IMR-90 (cell line): ENCODE measurements at regions not wholly inside any gene's neighbourhood (a gene's known extent, or its start where the extent isn't known, plus 50 kb on each side); places are given as distances from the start of the nearest gene placed in this dataset.
A peak's percentile ranks its signal among the peaks of the same experiment; 100 is the strongest.

ENCODE experiments used
- ATAC-seq: fragments of 200-7000 bp; cut with Tn5 transposase; 2 replicates; pipeline ENCODE4 v1.9.1; 2020; ENCODE audit warnings: low read depth, mild to moderate bottlenecking, moderate library complexity
- BruUV-seq: library from RNA; stranded (reverse); fragments of 400-500 nt; replicated peaks from 2 replicates; lab custom pipeline; 2021; lab: Mats Ljungman, UMichigan
- CTCF ChIA-PET: fragments of 300-600 bp; formaldehyde crosslinking; extraction: SDS; loops from one replicate; lab custom pipeline; 2021; ENCODE audit warnings: antibody characterized with exemption; lab: Yijun Ruan, JAX
- POLR2A ChIA-PET: fragments of 300-600 bp; sonication (Branson Sonifier 250); formaldehyde crosslinking; loops from one replicate; lab custom pipeline; 2022; ENCODE audit warnings: antibody characterized with exemption; ENCODE audit not compliant: unreplicated experiment; lab: Charles Lee
- DNase-seq: peaks from one replicate; pipeline ENCODE4 v3.0.0; 2013
- H2AFZ ChIP-seq: replicated peaks from 2 replicates; pipeline ENCODE3; 2013; ENCODE audit warnings: low read length, mild to moderate bottlenecking; ENCODE audit not compliant: poor library complexity
- H2AK5ac ChIP-seq: 2 replicates; pipeline ENCODE4 v1.6.1; 2013; ENCODE audit warnings: low read depth, low read length, inconsistent platforms
- H2AK9ac ChIP-seq: replicated peaks from 2 replicates; pipeline ENCODE3; 2013; ENCODE audit warnings: mild to moderate bottlenecking, low read depth, low read length, moderate library complexity; ENCODE audit not compliant: poor library complexity
- H2BK120ac ChIP-seq: 2 replicates; pipeline ENCODE4 v1.6.1; 2013; ENCODE audit warnings: low read depth, low read length, inconsistent platforms
- H2BK15ac ChIP-seq: 3 replicates; pipeline ENCODE4 v1.6.1; 2013; ENCODE audit warnings: low read depth, low read length, inconsistent platforms
- H2BK20ac ChIP-seq: 2 replicates; pipeline ENCODE4 v1.6.1; 2013; ENCODE audit warnings: low read depth, mild to moderate bottlenecking, inconsistent platforms, low read length, moderate library complexity
- H2BK5ac ChIP-seq: 2 replicates; pipeline ENCODE4 v1.6.1; 2013; ENCODE audit warnings: mild to moderate bottlenecking, low read depth, low read length, inconsistent platforms; ENCODE audit not compliant: poor library complexity, severe bottlenecking
- H3K14ac ChIP-seq: replicated peaks from 2 replicates; pipeline ENCODE4 v1.6.1; 2013; ENCODE audit warnings: low read depth, low read length, inconsistent platforms
- H3K18ac ChIP-seq: 2 replicates; pipeline ENCODE4 v1.6.1; 2013; ENCODE audit warnings: low read depth, low read length, control low read depth
- H3K23ac ChIP-seq: 2 replicates; pipeline ENCODE4 v1.6.1; 2013; ENCODE audit warnings: low read depth, low read length, inconsistent platforms
- H3K27ac ChIP-seq: 2 replicates; pipeline ENCODE4 v1.5.1; 2013; ENCODE audit warnings: mild to moderate bottlenecking, control low read depth, low read length; ENCODE audit not compliant: insufficient read depth
- H3K27me3 ChIP-seq: 2 replicates; pipeline ENCODE4 v1.6.1; 2013; ENCODE audit warnings: low read length; ENCODE audit not compliant: control insufficient read depth, insufficient read depth
- H3K36me3 ChIP-seq: 2 replicates; pipeline ENCODE4 v1.6.1; 2013; ENCODE audit warnings: low read length, mixed read lengths; ENCODE audit not compliant: control insufficient read depth, insufficient read depth
- H3K4ac ChIP-seq: 2 replicates; pipeline ENCODE4 v1.6.1; 2013; ENCODE audit warnings: low read depth, low read length, inconsistent platforms
- H3K4me1 ChIP-seq: 2 replicates; pipeline ENCODE4 v1.6.1; 2013; ENCODE audit warnings: low read length, mixed read lengths; ENCODE audit not compliant: control insufficient read depth, insufficient read depth
- H3K4me2 ChIP-seq: 2 replicates; pipeline ENCODE4 v1.6.1; 2013; ENCODE audit warnings: low read depth, mild to moderate bottlenecking, control low read depth, low read length, moderate library complexity
- H3K4me3 ChIP-seq: 2 replicates; pipeline ENCODE4 v1.5.1; 2013; ENCODE audit warnings: low read depth, mild to moderate bottlenecking, control low read depth, low read length, moderate library complexity; ENCODE audit not compliant: insufficient read depth
- H3K56ac ChIP-seq: 2 replicates; pipeline ENCODE4 v1.6.1; 2013; ENCODE audit warnings: low read length, inconsistent platforms; ENCODE audit not compliant: insufficient read depth; ENCODE audit errors: extremely low read depth
- H3K79me1 ChIP-seq, 2 experiments: 2 replicates each; pipeline ENCODE4 v1.6.1; 2013; ENCODE audit warnings: low read length in 2 of 2, inconsistent platforms in 1 of 2, low read depth in 1 of 2
- H3K9ac ChIP-seq: 2 replicates; pipeline ENCODE4 v1.6.1; 2013; ENCODE audit warnings: low read depth, low read length, control low read depth
- H3K9me1 ChIP-seq: 2 replicates; pipeline ENCODE4 v1.6.1; 2013; ENCODE audit warnings: low read length, inconsistent platforms; ENCODE audit not compliant: insufficient read depth
- H3K9me3 ChIP-seq: 2 replicates; pipeline ENCODE4 v1.6.1; 2013; ENCODE audit warnings: low read length; ENCODE audit not compliant: control insufficient read depth, insufficient read depth
- H4K20me1 ChIP-seq: 2 replicates; pipeline ENCODE4 v1.6.1; 2013; ENCODE audit warnings: low read length, inconsistent platforms; ENCODE audit not compliant: insufficient read depth
- H4K5ac ChIP-seq: 2 replicates; pipeline ENCODE4 v1.6.1; 2013; ENCODE audit warnings: mild to moderate bottlenecking, low read depth, low read length, control low read depth
- H4K8ac ChIP-seq, 2 experiments: 2 replicates each; pipeline ENCODE4 v1.6.1; 2013; ENCODE audit warnings: low read depth in 2 of 2, low read length in 2 of 2, control low read depth in 1 of 2, inconsistent platforms in 1 of 2
- H4K91ac ChIP-seq: 2 replicates; pipeline ENCODE4 v1.6.1; 2013; ENCODE audit warnings: low read depth, low read length, inconsistent platforms; ENCODE audit not compliant: insufficient read depth
- BHLHE40 ChIP-seq: fragments of 150-350 bp; IDR thresholded peaks from 2 replicates; pipeline ENCODE4 v1.6.1; 2016; ENCODE audit warnings: mild to moderate bottlenecking, low read depth, low read length
- CHD1 ChIP-seq: IDR thresholded peaks from 2 replicates; pipeline ENCODE4 v1.6.1; 2012; ENCODE audit warnings: low read depth, low read length, improper control_type of control experiment
- MAZ ChIP-seq: IDR thresholded peaks from 2 replicates; pipeline ENCODE4 v1.6.1; 2012; ENCODE audit warnings: low read depth, mild to moderate bottlenecking, low read length, improper control_type of control experiment, moderate library complexity, borderline replicate concordance
- MXI1 ChIP-seq: IDR thresholded peaks from 2 replicates; pipeline ENCODE4 v1.6.1; 2012; ENCODE audit warnings: low read depth, mild to moderate bottlenecking, low read length, moderate library complexity, borderline replicate concordance
- NFE2L2 ChIP-seq: fragments of 150-350 bp; IDR thresholded peaks from 2 replicates; pipeline ENCODE4 v1.6.1; 2016; ENCODE audit warnings: low read depth, mild to moderate bottlenecking, low read length
- RAD21 ChIP-seq: IDR thresholded peaks from 2 replicates; pipeline ENCODE4 v1.6.1; 2012; ENCODE audit warnings: low read length, improper control_type of control experiment
- RCOR1 ChIP-seq: IDR thresholded peaks from 2 replicates; pipeline ENCODE4 v1.6.1; 2012; ENCODE audit warnings: mild to moderate bottlenecking, low read length, improper control_type of control experiment; ENCODE audit not compliant: insufficient replicate concordance
- RFX5 ChIP-seq: IDR thresholded peaks from 2 replicates; pipeline ENCODE4 v1.8.0; 2012; ENCODE audit warnings: low read depth, mild to moderate bottlenecking, low read length, moderate library complexity
- WGBS, 2 experiments: methylation state at CpG; one replicate each; pipeline versions ENCODE4 v1.1.5 to v1.1.7; 2013; ENCODE audit warnings: missing lambda C conversion rate in 2 of 2; ENCODE audit not compliant: insufficient read length in 1 of 2; ENCODE audit errors: extremely low coverage in 2 of 2; 5-methylcytosine and 5-hydroxymethylcytosine counted together
- dilution Hi-C: fragments of 300-500 bp; cut with HindIII; formaldehyde crosslinking; loops from one replicate; pipeline ENCODE4 v1.14.3; 2018; ENCODE audit warnings: low sequenced_read_pairs; ENCODE audit not compliant: unreplicated experiment
- in situ Hi-C: fragments of 300-500 bp; cut with MboI; formaldehyde crosslinking; loops from 3 replicates; pipeline ENCODE4 v1.14.3; 2019; ENCODE audit warnings: low sequenced_read_pairs, inconsistent platforms, mixed read lengths
- intact Hi-C: fragments of 100-400 bp; cut with micrococcal nuclease; formaldehyde crosslinking; loops from 2 replicates; pipeline ENCODE4 v1.10.0; 2022
- TF ChIP-seq, protein P1 (sequence below): fragments of 150-350 bp; IDR thresholded peaks from 2 replicates; pipeline ENCODE4 v1.6.1; 2017; ENCODE audit warnings: mild to moderate bottlenecking, antibody characterized with exemption, low read length, low read depth

DNA sequence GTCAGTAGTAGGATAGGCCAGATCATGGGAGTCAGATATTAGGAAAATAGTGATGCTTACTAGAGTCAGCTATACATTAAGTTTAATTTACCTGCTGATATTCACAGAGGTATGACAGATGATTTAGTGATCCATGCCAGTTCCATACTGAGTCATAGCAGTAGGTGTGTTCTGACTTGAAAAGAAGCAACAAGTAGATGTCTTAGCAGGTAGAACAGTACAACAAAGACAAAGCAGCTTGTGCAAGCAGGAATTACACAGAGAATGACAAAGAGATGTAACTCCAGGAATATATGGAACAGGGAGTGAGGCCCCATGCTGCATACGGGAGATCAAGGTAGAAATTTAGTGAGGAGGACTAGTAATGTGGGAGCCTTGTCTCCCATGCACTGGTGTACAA is 556.9 kb downstream of the SLC16A7 start:
- H2AFZ ChIP-seq: no peak overlapping the region
- no peak overlapping the region for H3K4me2 ChIP-seq
- ATAC-seq: no peak
- H4K5ac ChIP-seq: peak overlapping the region; percentile 17; the same call in 1 of the 2 replicates
- peaks cover 2% of the 10 kb centered on the region for H3K4me1 ChIP-seq
- H3K56ac ChIP-seq: no peak overlapping the region
- intact Hi-C loops (no loop called here), in situ Hi-C loops (no loop called here), dilution Hi-C loops (no loop called here)
- peak overlapping the region; percentile 50; the same call in 1 of the 2 replicates for H2BK20ac ChIP-seq
- H2BK15ac ChIP-seq: peak overlapping the region; percentile 33; the same call in 1 of the 3 replicates
- H2BK5ac ChIP-seq: no peak overlapping the region
- BruUV-seq: no TSS peak
- ChIA-PET POLR2A (no interaction called here), CTCF (no interaction called here)
- peak overlapping the region; percentile 16; the same call in 1 of the 2 replicates for H3K18ac ChIP-seq
- H2AK5ac ChIP-seq: peak overlapping the region; percentile 27; the same call in 1 of the 2 replicates
- H3K36me3 ChIP-seq: no peaks in the 10 kb centered on the region
- no peak overlapping the region for H3K27ac ChIP-seq
- no peak overlapping the region; the same call in 1 of the 2 replicates for H3K14ac ChIP-seq
- no peaks in the 10 kb centered on the region for H3K9me3 ChIP-seq
- no peaks in the 10 kb centered on the region for H4K20me1 ChIP-seq
- no peaks in the 10 kb centered on the region for H3K27me3 ChIP-seq
- H4K91ac ChIP-seq: no peak overlapping the region
- H2BK120ac ChIP-seq: peak overlapping the region; percentile 3; the same call in 1 of the 2 replicates
- H4K8ac ChIP-seq: no peak overlapping the region
- DNase-seq: no peak
- H2AK9ac ChIP-seq: no peak overlapping the region
- no peaks in the 10 kb centered on the region for H3K9me1 ChIP-seq
- no CpG with 5 or more reads among the region's 1 CpG for WGBS, 2 experiments
- H3K4me3 ChIP-seq: no peak overlapping the region
- no peak overlapping the region for H3K23ac ChIP-seq
- no peak overlapping the region for H3K4ac ChIP-seq
- no peak for TF ChIP-seq MAZ
- no peak for TF ChIP-seq RAD21
- TF ChIP-seq, protein P1, sequence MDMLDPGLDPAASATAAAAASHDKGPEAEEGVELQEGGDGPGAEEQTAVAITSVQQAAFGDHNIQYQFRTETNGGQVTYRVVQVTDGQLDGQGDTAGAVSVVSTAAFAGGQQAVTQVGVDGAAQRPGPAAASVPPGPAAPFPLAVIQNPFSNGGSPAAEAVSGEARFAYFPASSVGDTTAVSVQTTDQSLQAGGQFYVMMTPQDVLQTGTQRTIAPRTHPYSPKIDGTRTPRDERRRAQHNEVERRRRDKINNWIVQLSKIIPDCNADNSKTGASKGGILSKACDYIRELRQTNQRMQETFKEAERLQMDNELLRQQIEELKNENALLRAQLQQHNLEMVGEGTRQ: no peak
- no peak for TF ChIP-seq CHD1
- no peak for TF ChIP-seq MXI1
- TF ChIP-seq RFX5: no peak
- no peak for TF ChIP-seq RCOR1
- no peak for TF ChIP-seq BHLHE40
- no peak for TF ChIP-seq NFE2L2
- no peak overlapping the region for H3K9ac ChIP-seq
- H3K79me1 ChIP-seq: no peaks in the 10 kb centered on the region
